Tibial nerve (tissue), 4 donors: ENCODE measurements at regions not wholly inside any gene's neighbourhood (a gene's known extent, or its start where the extent isn't known, plus 50 kb on each side); places are given as distances from the start of the nearest gene placed in this dataset.

Experiments used
- DNase-seq, 2 donors: peaks; one replicate each; pipeline ENCODE4 v3.0.0-alpha.2; 2019; ENCODE audit warnings: low spot score in 2 of 2
- H3K27ac ChIP-seq, 4 donors: fragments of 200-600 bp; sonication (generic) in 3 of 4; one replicate each; pipeline ENCODE4 v1.5.1; 2017 to 2019; ENCODE audit warnings: mild to moderate bottlenecking in 1 of 4
- H3K27me3 ChIP-seq, 2 donors: fragments of 200-600 bp; sonication (generic) in 1 of 2; one replicate each; pipeline versions ENCODE4 v1.5.1 to v1.6.0; 2017 to 2019
- H3K36me3 ChIP-seq, 3 donors: fragments of 200-600 bp; sonication (generic); one replicate each; pipeline ENCODE4 v1.5.1; 2018 to 2019
- H3K4me1 ChIP-seq, 4 donors: fragments of 200-600 bp; sonication (generic) in 3 of 4; one replicate each; pipeline ENCODE4 v1.5.1; 2017 to 2019
- H3K4me3 ChIP-seq, 4 donors: fragments of 200-600 bp; sonication (generic) in 3 of 4; one replicate each; pipeline ENCODE4 v1.5.1; 2017 to 2019; ENCODE audit warnings: mild to moderate bottlenecking in 1 of 4, moderate library complexity in 1 of 4
- H3K9me3 ChIP-seq, 4 donors: fragments of 200-600 bp; sonication (generic) in 3 of 4; one replicate each; pipeline ENCODE4 v1.5.1; 2017 to 2019
- EP300 ChIP-seq, 2 donors: sonication (generic); formaldehyde crosslinking; IDR thresholded peaks; one replicate each; pipeline ENCODE4 v1.6.1; 2017; ENCODE audit warnings: antibody characterized with exemption in 2 of 2, mild to moderate bottlenecking in 1 of 2
- POLR2A ChIP-seq, 2 donors: fragments of 450-650 bp; IDR thresholded peaks; one replicate each; pipeline ENCODE4 v1.6.1; 2017; ENCODE audit warnings: antibody characterized with exemption in 2 of 2, mild to moderate bottlenecking in 2 of 2, moderate library complexity in 2 of 2
- WGBS, 2 donors: methylation state at CpG; one replicate each; pipeline ENCODE4 v1.1.5; 2018; 5-methylcytosine and 5-hydroxymethylcytosine counted together
- TF ChIP-seq, protein P1 (sequence below), 5 experiments: fragments of 200-600 bp in 3 of 5; fragments of 450-650 bp in 2 of 5; sonication (generic) in 3 of 5; IDR thresholded peaks; one replicate each; pipeline ENCODE4 v1.5.1; 2016 to 2019; ENCODE audit warnings: antibody characterized with exemption in 5 of 5, mild to moderate bottlenecking in 3 of 5, moderate library complexity in 2 of 5

DNA sequence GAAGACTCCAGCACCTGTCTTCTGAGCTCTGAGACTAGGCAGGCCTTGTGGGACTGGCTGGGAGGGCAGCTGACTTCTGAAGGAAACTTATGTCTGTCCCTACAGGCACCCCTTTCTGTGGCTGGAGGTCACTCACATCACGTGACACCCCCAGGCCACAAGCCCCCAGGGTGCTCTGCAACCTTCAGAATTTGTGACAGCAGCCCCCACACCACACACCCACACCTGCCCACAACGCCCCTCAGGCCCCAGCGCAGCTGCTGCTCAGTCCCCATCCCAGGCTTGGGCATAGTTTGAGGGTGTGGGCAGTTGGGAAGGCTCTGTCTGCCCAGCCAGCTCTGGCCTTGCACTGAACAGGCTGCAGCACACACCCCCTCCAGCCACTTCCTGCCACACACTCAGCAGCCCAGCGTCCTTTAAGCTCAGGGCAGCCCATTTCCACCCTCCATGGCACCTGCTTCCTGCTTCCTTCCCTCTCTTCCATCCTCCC lies 80.0 kb upstream of the UNC5B start:
- no peak for DNase-seq
- no peak for TF ChIP-seq EP300 (IDR thresholded peaks at IDR 0.05)
- TF ChIP-seq, protein P1, sequence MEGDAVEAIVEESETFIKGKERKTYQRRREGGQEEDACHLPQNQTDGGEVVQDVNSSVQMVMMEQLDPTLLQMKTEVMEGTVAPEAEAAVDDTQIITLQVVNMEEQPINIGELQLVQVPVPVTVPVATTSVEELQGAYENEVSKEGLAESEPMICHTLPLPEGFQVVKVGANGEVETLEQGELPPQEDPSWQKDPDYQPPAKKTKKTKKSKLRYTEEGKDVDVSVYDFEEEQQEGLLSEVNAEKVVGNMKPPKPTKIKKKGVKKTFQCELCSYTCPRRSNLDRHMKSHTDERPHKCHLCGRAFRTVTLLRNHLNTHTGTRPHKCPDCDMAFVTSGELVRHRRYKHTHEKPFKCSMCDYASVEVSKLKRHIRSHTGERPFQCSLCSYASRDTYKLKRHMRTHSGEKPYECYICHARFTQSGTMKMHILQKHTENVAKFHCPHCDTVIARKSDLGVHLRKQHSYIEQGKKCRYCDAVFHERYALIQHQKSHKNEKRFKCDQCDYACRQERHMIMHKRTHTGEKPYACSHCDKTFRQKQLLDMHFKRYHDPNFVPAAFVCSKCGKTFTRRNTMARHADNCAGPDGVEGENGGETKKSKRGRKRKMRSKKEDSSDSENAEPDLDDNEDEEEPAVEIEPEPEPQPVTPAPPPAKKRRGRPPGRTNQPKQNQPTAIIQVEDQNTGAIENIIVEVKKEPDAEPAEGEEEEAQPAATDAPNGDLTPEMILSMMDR (IDR thresholded peaks at IDR 0.05), result no peak
- TF ChIP-seq POLR2A (IDR thresholded peaks at IDR 0.05), result no peak
- H3K4me1 ChIP-seq, result peaks cover 0 to 31% (median 0%) of the 10 kb centered on the region in 4 donors
- H3K27ac ChIP-seq, result no peak overlapping the region
- H3K27me3 ChIP-seq, result no peaks in the 10 kb centered on the region
- no peaks in the 10 kb centered on the region for H3K36me3 ChIP-seq
- WGBS, 2 donors, result 34 to 61% methylated on average over 2 of the region's 4 CpGs
- no peaks in the 10 kb centered on the region for H3K9me3 ChIP-seq
- H3K4me3 ChIP-seq, result no peak overlapping the region

DNA sequence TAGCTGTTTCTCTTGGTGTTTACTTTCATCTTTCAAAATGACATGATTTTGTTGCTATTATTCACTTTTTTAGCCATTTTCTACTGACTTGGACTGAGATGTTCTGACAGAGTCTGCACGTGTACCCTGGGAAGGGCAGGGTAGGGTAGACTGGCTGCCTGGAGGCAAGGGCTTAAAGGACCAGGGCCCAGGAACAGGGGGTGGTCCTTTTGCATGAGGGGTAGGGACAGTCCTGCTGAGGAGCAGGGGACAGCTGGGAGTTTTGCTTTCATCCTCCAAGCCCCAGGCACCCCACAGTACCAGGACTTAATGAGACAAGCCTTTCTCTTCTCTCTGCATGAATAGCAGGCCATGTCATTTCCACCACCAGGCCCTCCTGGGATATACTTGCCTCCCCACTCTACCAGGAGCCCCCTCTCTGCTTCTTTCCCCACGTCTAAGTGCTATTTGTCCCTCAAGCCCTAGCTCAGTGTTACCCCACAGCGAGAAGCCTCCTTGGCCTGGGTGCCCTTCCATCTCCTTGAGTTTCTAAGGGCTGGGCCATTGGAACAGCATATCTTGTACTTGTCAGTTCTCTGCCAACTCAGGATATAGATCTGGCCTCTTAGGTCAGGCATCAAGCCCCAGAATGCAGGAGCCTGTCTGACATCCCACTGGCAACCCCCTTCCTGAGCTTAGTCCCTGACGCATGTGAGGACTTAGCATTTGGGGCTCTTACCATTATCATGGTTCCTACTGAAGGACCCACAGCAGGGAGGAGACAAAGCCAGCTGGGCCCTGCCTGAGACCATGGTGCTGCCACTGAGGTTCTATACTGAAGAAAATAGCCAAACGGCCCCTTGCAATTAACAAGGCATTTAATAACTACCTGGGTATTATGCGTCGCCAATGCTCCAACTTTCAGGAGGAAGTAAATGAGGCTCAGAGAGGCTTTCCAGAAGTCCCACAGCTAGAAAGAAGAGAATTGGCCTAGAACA lies 78.4 kb upstream of the UNC5B start:
- TF ChIP-seq POLR2A (IDR thresholded peaks at IDR 0.05) (no peak), EP300 (IDR thresholded peaks at IDR 0.05) (no peak)
- TF ChIP-seq, protein P1 (IDR thresholded peaks at IDR 0.05), result no peak
- no peaks in the 10 kb centered on the region for H3K9me3 ChIP-seq
- no peak overlapping the region for H3K27ac ChIP-seq
- H3K4me1 ChIP-seq, result peaks cover 0 to 18% (median 0%) of the 10 kb centered on the region in 4 donors
- no peak for DNase-seq
- H3K36me3 ChIP-seq, result no peaks in the 10 kb centered on the region
- WGBS, 2 donors, result 88 to 97% methylated on average over 7 of the region's 7 CpGs
- no peak overlapping the region for H3K4me3 ChIP-seq
- H3K27me3 ChIP-seq, result no peaks in the 10 kb centered on the region

DNA sequence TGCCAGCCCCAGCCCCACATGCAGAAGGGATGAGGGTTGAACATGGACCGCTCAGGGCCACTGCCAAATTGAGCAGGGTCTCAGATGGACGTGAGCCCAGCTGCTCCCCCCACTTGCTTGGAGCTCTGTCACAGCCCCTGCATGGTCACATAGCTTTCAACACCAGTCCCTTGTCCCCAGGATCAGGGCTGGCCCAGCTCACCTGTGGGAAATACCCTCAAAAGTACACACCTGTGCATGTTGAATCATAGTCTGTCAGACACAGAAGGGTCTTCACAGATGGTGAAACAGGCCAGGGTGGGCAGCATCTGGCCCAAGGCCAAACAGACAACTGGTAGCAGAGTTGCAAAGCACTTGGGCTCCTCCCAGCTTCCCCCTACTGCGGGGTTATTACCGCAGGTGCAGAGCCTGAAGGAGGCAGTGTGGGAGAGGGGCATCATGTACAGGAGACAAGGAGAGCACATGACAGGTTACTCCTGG lies 77.6 kb upstream of the UNC5B start:
- no peak overlapping the region for H3K4me3 ChIP-seq
- H3K9me3 ChIP-seq, result no peaks in the 10 kb centered on the region
- H3K27ac ChIP-seq, result no peak overlapping the region
- DNase-seq, result no peak
- WGBS, 2 donors, result 77 to 85% methylated on average over 4 of the region's 4 CpGs
- peaks cover 0 to 18% (median 0%) of the 10 kb centered on the region in 4 donors for H3K4me1 ChIP-seq
- no peaks in the 10 kb centered on the region for H3K36me3 ChIP-seq
- no peaks in the 10 kb centered on the region for H3K27me3 ChIP-seq
- no peak for TF ChIP-seq EP300 (IDR thresholded peaks at IDR 0.05)
- TF ChIP-seq, protein P1 (IDR thresholded peaks at IDR 0.05), result no peak
- TF ChIP-seq POLR2A (IDR thresholded peaks at IDR 0.05), result no peak

DNA sequence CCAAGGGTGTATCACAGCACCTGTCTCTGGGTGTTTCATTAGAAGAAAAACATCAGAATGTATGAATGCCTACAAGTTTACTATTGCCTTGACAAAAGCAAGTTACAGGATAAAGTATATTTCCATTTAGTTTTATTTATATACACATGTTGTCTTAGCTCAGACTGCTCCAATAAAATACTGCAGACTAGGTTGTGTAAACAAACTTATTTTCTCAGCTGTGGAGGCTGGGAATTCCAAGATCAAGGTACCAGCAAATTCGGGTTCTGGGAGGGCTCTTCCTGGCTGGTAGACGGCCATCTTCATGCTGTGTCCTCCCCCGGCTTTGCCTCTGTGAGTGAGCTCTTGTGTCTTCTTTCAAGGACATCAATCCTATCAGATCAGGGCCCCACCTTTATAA lies 77.1 kb upstream of the UNC5B start:
- no peaks in the 10 kb centered on the region for H3K9me3 ChIP-seq
- no peak for DNase-seq
- no peak overlapping the region for H3K27ac ChIP-seq
- H3K27me3 ChIP-seq, result no peaks in the 10 kb centered on the region
- no peak overlapping the region for H3K4me3 ChIP-seq
- WGBS, 2 donors, result 72 to 76% methylated on average over 3 of the region's 3 CpGs
- H3K36me3 ChIP-seq, result no peaks in the 10 kb centered on the region
- H3K4me1 ChIP-seq, result peaks cover 0 to 15% (median 0%) of the 10 kb centered on the region in 4 donors
- TF ChIP-seq EP300 (IDR thresholded peaks at IDR 0.05) (no peak), POLR2A (IDR thresholded peaks at IDR 0.05) (no peak)
- TF ChIP-seq, protein P1 (IDR thresholded peaks at IDR 0.05), result no peak
